Fibroblast of skin of right biceps (primary cell): ENCODE measurements at regions not wholly inside any gene's neighbourhood (a gene's known extent, or its start where the extent isn't known, plus 50 kb on each side); places are given as distances from the start of the nearest gene placed in this dataset.
"Not testable (repeated sequence)": the region's sequence is repeated elsewhere in the genome, so short reads cannot be mapped to it uniquely, and the experiment has no call there.

Source experiments
- DNase-seq: peaks from one replicate; pipeline ENCODE4 v3.0.0-alpha.2; 2013

DNA sequence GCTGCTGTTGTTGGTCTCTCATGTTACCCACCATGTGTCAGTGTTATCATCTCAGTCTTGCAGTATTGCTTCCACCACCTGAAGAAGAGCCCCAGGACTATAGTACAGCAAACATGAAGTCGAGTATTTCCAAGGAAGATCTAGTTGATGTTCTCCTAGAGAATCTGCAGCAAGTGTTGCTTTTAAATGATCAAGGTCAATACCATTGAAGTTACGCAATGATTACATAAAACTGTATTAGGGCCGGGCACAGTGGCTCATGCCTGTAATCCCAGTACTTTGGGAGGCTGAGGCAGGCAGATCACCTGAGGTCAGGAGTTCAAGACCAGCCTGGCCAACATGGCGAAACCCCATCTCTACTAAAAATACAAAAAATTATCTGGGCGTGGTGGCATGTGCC, 173.9 kb downstream of the TJP1 start:
- DNase-seq, result not testable (repeated sequence)

- no peak for DNase-seq
Observed at GRCh38 chr15:29645841-29646240, 176.4 kb downstream of the TJP1 start.

DNA sequence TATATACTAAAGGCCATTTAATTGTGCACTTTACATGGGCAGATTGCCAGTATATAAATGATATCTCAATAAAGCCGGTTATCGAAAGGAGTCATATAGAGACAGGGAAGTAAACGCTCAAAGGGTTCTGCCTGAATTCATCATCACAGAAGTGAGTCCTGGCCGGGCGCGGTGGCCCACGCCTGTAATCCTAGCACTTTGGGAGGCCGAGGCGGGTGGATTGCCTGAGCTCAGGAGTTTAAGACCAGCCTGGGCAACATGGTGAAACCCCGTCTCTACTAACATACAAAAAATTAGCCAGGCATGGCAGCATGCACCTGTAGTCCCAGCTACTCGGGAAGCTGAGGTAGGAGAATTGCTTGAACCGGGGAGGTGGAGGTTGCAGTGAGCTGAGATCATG, 177.9 kb downstream of the TJP1 start:
- DNase-seq, result not testable (repeated sequence)

GRCh38 chr15:29638781-29639180, 183.5 kb downstream of the TJP1 start:
- no peak for DNase-seq

DNA sequence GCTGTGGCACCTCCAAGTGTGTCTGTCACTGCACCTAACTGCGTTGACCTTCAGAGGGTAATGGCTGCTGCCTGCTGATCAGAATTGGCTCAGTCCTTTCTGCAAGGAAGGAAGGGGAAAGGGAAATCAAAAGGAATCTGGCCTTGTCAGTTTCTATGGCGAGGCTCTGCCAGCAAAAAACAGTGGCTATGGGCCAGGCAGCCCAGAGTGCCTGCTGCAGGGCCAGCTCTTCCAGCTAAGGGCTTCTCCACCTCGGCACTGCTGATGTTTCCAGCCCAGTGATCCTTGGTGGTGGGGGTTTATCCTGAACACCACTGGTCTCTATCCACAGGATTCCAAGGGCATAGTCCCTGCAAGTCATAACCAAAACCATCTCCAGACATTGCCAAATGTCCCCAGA, 184.3 kb downstream of the TJP1 start:
- no peak for DNase-seq

- DNase-seq, result no peak
Observed at GRCh38 chr15:29637555-29637954, 184.7 kb downstream of the TJP1 start.

- DNase-seq, result no peak
Observed at GRCh38 chr15:29636921-29637320, 185.3 kb downstream of the TJP1 start.

DNA sequence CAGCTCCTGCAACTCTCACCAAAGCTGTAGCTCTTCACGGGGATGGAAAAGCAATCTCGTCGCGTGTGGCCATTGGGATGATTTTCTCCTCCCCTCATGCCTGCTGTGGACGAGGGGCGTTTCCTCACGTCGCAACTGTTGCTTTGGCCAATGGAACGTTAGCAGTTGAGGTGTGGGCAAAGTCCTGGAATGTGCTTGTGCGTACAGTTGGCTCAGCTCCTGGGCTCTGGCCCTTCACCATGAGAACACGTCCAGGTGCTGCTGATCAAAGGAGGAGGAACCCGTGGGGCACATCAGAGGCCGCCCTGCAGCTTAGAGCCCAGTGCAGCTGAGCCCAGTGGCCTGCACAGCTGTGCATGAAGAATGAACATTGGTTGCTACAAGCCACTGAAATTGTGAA, 186.1 kb downstream of the TJP1 start:
- DNase-seq, result no peak

DNA sequence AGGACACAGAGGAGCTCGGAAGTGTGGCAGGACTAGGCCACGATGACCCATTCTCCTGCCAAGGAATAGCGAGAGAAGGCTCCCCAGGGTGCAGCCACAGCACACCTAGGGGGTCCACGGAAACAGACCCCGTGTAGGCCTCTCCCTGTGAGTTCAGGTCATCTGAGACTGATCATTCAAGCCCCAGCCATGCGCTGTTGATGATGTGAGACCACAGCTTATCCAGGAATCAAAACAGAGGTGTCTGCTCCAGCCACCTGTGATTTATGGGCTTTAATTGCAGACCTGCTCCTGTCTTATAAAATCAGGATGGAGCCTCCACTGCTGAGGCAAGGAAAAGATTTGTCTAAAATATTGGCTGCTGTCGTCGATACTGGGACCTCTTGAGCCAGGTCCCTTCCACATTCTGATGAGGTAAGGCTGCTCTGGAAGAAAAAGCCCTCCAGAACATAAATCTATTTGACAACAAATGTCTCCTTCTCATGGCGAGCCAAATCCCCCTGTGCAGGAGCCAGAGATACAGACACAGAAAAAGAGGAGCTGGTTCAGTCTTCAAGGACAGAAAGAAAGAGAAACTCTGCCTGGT, 186.7 kb downstream of the TJP1 start:
- no peak for DNase-seq

DNA sequence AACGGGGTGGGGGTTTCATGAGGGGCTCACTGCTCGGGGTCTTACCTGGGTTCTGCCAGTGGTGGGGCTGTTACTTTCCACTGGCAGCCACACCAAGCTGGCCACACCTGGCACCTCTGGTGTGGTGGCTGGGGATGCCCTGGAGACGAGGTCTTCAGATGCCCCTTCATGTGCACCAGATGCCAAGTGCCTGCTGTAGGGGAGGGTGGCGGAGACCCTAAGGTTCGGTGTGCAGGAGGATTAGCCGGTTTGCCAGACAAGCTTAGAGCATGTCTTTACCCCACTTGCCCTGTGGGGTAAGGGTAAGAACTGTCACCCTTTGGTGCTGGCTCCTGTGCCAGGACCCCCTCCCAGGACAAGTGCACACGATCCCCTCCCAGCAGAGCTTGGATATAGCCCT, 188.3 kb downstream of the TJP1 start:
- no peak for DNase-seq

- no peak for DNase-seq
Observed at GRCh38 chr15:29632671-29633406, 189.4 kb downstream of the TJP1 start.

DNA sequence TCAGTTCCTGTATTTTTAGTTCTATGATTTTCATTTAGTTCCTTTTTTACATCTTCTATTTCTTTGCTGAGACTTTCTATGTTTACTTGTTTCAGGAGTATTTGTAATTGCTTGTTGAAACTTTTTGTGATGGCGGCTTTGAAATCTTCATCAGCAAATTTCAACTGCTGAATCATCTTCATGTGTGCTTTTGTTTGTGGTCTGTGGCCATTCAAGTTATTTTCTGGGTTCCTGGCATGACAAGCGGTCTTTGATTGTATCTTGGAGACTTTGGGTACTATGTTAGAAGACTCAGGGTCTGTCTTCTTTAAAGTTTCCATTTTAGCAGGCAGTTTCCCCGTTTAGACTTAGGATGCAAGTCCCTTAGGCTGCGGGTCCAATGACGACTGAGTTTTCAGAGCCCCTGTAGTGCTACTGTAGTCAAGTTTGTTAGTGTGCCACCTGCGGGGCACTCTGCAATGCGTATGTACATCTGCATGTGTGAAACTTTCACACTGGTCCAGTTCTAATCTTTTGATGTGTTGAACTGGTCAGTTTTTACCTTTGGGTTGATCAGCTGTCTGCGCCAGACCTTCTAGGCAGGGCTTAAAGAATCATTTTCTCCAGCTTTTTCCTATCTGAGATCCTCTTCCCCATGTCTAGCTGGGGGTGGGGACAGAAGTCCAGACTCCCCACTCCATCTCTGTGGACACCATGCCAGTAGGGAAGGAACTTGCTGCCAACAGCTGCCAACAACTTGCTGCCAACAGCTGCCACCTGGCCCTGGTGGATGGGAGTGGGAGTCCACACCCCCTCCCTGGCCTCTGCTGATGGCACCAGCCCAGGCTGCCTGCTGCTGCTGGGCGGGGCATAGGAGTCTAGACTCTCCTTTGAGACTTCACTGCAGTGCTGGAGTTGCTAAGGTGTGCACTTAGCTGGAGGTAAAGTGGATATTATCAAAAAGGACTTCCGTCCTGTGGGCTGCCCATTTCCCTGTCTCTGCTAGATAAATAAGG, 190.9 kb downstream of the TJP1 start:
- DNase-seq, result no peak

DNA sequence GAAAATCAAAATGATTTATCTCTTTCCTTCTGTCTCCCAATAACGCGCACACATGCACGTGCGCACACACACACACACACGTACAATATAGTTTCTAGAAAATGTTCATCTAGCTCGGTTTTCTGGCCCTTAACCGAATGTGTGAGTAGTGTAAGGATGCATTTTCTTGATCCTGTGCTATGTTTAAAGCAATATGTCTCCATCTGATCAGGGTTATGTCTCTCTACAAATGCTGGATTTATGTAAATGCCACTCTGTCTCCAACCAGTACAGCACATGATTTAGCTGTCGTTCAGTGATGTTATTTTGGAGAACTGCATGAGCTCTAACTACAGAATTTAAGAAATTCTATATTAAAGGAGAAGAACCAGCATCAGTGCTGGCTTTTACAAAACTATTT, 198.0 kb downstream of the TJP1 start:
- no peak for DNase-seq

DNA sequence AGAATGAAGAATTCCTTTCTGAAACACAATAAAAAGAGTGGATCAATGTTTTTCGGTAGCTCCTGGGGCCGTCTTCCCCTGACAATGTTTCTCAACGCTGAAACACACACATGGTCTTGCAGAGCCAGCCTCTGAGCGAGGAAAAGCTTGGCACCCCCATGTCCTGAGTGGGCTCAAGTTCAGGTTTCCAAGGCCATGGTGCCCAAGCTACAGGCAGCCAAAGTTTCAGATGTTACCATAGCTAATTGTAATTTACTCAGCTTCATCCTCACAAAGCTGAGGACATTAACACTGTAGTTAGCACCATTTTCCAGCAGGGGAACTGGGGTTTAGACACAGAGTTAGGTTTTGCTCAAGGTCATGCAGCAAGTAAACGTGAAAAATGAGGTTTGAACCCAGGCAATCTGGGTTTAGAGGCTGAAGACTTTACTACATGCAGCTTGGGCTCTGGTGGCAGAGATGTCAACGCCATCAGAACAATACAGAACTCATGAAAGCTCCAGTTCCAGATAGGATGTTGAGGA, 199.1 kb downstream of the TJP1 start:
- no peak for DNase-seq

GRCh38 chr15:29622637-29623036, 199.6 kb downstream of the TJP1 start:
- no peak for DNase-seq

DNA sequence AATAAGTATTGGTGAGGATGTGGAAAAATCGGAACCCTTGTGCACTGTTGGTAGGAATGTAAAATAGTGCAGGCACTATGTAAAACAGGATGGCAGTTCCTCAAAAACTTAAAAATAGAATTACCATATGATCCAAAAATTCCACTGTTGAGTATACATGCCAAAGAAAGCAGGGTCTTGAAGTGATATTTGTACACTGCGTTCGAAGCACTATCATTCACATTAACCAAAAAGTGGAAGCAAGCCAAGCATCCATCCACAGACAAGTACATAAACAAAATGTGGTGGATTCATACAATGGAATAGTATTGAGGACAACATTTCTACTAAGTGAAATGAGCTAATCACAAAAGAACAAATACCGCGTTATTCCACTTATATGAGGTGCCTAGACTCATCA, 200.7 kb downstream of the TJP1 start:
- DNase-seq, result no peak

- no peak for DNase-seq
Observed at GRCh38 chr15:29618586-29618985, 203.7 kb downstream of the TJP1 start.

DNA sequence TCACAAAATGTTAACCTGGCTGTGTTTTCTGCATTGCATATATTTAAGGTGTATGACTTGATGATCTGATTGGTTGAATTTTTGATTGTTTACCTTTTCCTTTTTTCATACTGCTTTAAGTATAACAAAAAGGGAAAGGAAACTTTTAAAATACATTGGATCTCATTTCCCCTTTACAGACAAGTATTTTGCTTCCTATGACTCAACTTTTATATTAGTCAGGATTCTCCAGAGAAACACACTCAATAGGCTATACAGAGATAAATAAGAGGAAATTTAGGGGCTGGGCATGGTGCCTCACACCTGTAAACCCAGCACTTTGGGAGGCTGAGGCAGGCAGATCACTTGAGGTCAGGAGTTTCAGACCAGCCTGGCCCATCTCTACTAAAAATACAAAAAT, 205.8 kb downstream of the TJP1 start:
- DNase-seq, result peak; percentile 14

DNA sequence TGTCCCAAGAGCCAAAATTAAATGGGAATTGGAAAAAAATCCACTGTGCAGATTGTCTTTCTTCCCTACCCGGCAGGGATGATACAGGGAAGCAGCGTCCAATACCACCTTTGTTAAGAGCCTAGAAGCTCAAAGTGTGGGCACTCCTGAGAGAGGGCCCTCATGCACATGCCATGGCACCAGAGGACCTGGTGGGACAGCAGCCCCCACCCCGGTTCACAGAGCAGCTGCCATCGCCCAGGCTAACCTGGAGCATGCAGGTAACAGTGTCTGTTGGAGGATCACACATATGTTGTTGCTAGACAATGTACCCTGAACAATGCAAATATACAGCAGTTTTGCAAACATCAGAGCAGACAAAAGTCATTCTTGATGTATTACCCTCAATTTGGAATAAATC, 206.5 kb downstream of the TJP1 start:
- no peak for DNase-seq

DNA sequence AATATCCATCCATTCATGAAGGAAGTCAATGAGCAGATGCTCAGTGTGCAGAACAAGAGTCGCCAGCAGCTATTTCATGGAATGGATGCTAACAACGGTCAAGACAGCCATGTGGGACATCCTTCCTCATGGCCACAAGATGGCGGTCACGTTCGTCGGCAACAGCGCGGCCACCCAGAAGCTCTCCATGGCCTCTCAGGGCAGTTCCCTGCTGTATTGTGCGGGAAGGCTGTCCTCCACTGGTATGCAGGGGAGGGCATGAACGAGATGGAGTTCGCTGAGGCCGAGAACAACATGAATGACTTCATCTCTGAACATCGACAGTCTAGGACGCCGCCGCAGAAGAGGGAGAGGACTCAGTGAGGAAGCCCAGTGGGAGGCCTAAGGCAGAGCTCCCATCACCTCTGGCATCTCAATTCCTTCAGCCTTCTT, 208.3 kb downstream of the TJP1 start:
- DNase-seq, result no peak

DNA sequence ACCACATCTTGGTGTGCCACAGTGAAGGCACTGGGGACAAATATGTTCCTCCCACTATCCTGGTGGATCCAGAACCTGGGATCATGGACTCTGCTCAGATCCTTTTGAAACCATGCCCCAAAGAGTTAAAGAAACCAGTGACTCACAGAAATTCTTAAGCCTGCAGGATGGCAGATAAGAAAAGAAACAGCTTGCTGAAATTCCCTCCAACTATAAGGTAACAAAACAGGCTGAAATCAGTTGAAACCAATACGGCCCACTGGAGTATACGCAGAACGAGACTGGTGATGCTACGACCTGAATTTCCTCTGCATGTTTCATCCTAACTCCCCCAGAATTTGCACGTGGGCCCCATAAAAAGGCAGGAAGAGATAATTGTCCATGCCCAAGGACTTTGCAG, 209.6 kb downstream of the TJP1 start:
- DNase-seq, result peak; percentile 67

DNA sequence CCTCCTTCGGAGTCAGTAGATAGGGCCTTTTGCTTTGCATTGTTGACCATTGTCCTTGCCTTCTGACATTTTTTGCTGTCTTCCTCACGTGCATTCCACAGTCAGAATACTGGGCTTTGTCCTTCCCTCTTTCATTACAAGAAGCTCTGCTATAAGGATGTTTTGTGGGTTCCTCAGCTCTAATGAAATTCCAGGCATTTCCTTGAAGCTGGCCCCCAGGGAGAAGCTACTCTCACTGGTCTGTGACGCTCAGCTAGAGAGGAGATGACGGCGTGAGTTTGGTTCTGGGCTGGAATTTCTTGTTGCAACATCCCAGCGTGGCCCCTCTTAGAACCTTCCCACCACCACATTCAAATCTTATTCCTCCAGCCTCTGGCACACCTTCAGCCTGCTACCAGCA, 210.2 kb downstream of the TJP1 start:
- DNase-seq, result peak; percentile 98

DNA sequence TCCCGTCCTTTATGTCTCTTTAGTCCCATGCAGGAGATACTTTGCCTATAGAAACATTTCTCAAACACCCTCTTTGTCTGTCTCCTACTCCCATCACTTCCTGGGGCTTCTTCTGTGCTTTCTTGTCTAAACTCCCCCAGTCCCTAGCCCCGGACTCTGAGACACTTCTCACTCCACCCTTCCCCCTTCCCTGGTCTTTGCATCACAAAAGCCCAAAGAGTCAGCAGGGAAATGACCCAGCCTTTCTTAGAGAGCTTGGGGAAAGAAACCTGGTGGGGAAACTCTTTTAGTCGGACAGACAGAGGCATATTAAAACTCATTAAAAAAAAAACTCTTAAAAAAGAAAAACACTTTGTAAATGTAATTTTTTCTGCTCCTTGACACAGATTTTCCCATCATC, 211.2 kb downstream of the TJP1 start:
- DNase-seq, result no peak
